Astrocyte of the spinal cord (primary cell): ENCODE measurements at regions not wholly inside any gene's neighbourhood (a gene's known extent, or its start where the extent isn't known, plus 50 kb on each side); places are given as distances from the start of the nearest gene placed in this dataset.

Source experiments
- DNase-seq: peaks from one replicate; pipeline ENCODE4 v3.0.0; 2011; ENCODE audit warnings: low read depth, low spot score
- H3K4me3 ChIP-seq: 2 replicates; pipeline ENCODE4 v1.5.1; 2011; ENCODE audit warnings: low read depth, mild to moderate bottlenecking, low read length, moderate library complexity
- in situ Hi-C: cut with HindIII; loops from 2 replicates; pipeline ENCODE4 v1.10.0; 2017; ENCODE audit warnings: low sequenced_read_pairs
- TF ChIP-seq, protein P1 (sequence below): IDR thresholded peaks from 2 replicates; pipeline ENCODE4 v1.5.1; 2012; ENCODE audit warnings: low read depth, mild to moderate bottlenecking, low read length, inconsistent platforms

DNA sequence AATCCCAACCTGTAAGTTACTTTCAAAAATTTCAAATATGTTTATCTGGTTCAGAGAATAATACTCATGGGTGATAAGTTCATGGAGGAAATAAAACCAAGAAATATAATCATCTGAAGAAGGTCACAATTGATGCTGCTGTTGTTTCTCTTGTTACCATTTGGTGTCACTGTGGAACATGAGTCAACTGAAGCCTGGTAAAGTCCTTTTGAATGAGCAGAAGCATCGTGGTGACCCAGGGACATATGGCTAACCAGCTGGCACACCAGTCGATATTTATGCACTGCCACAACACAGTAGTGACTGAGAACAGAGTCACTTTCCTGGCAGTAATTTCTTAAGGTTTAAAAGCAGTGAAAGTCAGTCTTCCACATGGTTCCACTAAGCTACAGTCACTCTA lies 612.9 kb upstream of the TLE4 start:
- in situ Hi-C loops, result no loop called here
- H3K4me3 ChIP-seq, result no peak overlapping the region
- no peak for DNase-seq
- TF ChIP-seq, protein P1, sequence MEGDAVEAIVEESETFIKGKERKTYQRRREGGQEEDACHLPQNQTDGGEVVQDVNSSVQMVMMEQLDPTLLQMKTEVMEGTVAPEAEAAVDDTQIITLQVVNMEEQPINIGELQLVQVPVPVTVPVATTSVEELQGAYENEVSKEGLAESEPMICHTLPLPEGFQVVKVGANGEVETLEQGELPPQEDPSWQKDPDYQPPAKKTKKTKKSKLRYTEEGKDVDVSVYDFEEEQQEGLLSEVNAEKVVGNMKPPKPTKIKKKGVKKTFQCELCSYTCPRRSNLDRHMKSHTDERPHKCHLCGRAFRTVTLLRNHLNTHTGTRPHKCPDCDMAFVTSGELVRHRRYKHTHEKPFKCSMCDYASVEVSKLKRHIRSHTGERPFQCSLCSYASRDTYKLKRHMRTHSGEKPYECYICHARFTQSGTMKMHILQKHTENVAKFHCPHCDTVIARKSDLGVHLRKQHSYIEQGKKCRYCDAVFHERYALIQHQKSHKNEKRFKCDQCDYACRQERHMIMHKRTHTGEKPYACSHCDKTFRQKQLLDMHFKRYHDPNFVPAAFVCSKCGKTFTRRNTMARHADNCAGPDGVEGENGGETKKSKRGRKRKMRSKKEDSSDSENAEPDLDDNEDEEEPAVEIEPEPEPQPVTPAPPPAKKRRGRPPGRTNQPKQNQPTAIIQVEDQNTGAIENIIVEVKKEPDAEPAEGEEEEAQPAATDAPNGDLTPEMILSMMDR, result peak; percentile 14

DNA sequence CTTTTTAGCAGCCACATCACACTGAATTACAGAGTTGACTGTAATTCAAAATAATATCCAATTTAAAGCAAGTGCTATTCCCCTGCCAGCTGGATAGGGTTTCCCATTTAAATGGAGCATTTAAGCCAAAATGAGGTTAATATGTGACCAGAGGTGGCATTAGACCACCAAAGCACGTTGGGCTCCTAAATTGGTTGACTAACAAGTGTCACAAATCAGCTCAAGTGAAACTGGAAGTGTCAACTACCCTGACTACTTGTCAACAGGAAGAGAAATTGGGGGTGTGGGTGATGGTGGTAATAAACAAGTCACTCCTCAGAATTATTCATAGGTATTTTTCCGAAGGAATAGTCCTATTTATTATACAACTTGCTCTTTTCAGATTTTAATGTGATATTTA lies 609.6 kb upstream of the TLE4 start:
- no peak overlapping the region for H3K4me3 ChIP-seq
- DNase-seq, result no peak
- TF ChIP-seq, protein P1, result no peak
- in situ Hi-C loops, result no loop called here

DNA sequence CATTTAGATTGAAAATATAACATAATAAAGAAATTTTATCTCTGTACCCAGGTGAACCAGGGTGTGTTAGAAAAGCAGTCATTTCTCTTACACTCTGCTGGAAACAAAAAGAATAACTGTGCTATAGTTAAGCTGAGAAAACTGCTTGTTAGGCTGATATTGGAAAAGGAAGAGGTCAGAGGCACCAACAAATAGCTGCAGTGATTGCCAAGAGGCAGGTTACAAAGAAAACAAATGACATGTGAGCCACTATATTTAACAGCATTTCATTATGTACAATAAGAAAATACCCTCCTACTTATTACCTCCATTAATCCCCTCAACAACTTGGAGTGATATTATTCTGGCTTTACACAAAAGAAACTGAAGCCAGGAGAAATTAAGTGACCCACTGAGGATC lies 607.9 kb upstream of the TLE4 start:
- TF ChIP-seq, protein P1, result no peak
- no peak for DNase-seq
- in situ Hi-C loops, result no loop called here
- no peak overlapping the region for H3K4me3 ChIP-seq

DNA sequence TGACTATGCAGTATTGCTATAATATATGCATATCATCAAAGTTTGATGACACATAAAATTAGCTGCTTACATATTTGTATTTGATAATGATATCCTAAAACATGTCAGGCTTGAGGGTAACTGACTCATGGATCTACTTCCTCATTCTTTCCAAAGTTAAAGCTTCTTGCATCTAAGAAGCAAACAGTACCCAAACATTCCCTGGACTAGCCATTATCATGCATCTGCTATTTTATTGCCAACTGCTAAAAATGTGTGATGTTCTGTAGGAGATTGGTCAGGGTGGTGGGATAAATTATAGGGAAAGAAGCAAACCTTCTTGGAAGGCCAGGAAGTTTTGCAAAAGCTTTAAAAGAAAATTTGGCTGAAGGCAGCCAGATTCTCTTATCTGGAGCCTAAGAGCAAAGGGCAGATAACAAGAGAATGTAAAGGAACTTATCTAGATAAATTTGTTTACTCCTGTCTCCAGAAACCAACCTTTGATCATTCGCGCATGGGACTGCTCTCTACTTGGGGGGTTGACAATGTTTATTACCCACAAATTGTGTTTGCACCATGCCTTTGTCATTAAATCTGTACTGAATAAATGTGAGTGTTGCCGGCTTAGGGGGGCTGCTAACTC lies 604.1 kb upstream of the TLE4 start:
- DNase-seq, result no peak
- TF ChIP-seq, protein P1, result no peak
- no peak overlapping the region for H3K4me3 ChIP-seq
- in situ Hi-C loops, result no loop called here

DNA sequence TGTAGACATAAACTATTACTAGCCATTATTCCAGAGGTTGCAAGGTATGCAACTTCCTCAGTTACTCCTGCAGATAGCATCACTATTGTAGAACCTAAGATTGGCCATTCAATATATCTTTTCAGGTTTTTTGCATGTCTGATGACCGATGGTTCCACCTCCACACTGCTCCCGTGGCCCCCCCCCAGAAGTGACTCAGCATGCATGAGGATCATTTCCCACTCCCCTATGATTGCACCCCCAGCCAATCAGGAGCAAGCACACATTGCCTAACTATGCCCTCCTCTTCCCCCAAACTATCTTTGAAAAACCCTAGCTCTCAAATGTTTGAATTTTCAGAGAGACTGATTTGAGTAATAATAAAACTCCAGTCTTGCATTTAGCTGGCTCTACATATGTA lies 601.4 kb upstream of the TLE4 start:
- in situ Hi-C loops, result no loop called here
- TF ChIP-seq, protein P1, result no peak
- DNase-seq, result no peak
- no peak overlapping the region for H3K4me3 ChIP-seq

DNA sequence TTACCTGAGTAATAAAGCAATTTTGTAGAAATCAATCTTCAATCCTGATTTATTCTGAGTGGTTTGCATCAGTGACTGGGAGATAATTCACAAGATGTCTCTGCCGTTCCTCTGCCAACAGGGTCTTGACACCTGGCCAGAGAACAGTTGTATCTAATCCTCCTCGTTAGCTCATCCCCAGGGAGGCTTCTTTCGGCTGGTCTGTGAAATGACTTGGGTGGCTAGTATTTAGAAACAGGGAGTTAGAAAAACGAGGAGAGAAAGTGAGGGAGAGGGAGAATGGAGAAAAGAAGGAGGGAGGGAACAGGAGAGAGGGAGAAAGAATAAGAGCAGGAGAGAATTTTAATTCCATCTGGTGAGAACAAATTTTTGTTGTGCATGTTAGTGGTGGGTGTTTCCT lies 600.2 kb upstream of the TLE4 start:
- DNase-seq, result no peak
- TF ChIP-seq, protein P1, result no peak
- H3K4me3 ChIP-seq, result no peak overlapping the region
- in situ Hi-C loops, result no loop called here
